Thyroid gland (tissue), 4 donors: ENCODE measurements at regions not wholly inside any gene's neighbourhood (a gene's known extent, or its start where the extent isn't known, plus 50 kb on each side); places are given as distances from the start of the nearest gene placed in this dataset.

Experiments
- POLR2A ChIP-seq, 2 donors: fragments of 450-650 bp; IDR thresholded peaks; one replicate each; pipeline ENCODE4 v1.6.1; 2017; ENCODE audit warnings: antibody characterized with exemption in 2 of 2, mild to moderate bottlenecking in 2 of 2, moderate library complexity in 1 of 2
- TF ChIP-seq, protein P1 (sequence below), 6 experiments: fragments of 200-600 bp in 3 of 6; fragments of 450-650 bp in 3 of 6; sonication (generic) in 3 of 6; IDR thresholded peaks; one replicate each; pipeline ENCODE4 v1.5.1; 2016 to 2019; ENCODE audit warnings: antibody characterized with exemption in 6 of 6, mild to moderate bottlenecking in 2 of 6, inconsistent platforms in 1 of 6, moderate library complexity in 1 of 6

DNA sequence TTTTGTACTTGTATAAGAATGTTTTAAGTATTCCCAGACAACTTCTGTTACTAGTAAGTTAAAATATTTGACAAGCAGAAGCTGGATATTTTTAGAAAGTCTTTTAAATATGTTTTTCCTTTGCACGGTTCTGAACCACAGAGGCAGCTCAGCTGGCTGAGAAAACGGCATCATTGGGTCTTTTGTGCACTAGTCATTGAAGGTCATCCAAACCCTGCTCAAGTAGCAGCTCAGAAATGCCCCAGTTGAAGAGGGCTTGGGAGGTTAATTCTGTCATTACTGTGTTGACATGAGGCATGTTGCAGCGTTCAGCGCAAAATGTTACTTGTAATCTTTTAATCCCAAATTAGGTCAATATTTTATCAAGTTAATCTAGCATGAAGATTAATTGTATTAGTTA, 383.7 kb upstream of the FAM241A start:
- TF ChIP-seq, protein P1, sequence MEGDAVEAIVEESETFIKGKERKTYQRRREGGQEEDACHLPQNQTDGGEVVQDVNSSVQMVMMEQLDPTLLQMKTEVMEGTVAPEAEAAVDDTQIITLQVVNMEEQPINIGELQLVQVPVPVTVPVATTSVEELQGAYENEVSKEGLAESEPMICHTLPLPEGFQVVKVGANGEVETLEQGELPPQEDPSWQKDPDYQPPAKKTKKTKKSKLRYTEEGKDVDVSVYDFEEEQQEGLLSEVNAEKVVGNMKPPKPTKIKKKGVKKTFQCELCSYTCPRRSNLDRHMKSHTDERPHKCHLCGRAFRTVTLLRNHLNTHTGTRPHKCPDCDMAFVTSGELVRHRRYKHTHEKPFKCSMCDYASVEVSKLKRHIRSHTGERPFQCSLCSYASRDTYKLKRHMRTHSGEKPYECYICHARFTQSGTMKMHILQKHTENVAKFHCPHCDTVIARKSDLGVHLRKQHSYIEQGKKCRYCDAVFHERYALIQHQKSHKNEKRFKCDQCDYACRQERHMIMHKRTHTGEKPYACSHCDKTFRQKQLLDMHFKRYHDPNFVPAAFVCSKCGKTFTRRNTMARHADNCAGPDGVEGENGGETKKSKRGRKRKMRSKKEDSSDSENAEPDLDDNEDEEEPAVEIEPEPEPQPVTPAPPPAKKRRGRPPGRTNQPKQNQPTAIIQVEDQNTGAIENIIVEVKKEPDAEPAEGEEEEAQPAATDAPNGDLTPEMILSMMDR (IDR thresholded peaks at IDR 0.05) = no peak
- no peak for TF ChIP-seq POLR2A (IDR thresholded peaks at IDR 0.05)
